Choroid plexus epithelial cell (primary cell): ENCODE measurements at regions not wholly inside any gene's neighbourhood (a gene's known extent, or its start where the extent isn't known, plus 50 kb on each side); places are given as distances from the start of the nearest gene placed in this dataset.

Source experiments
- DNase-seq: peaks from one replicate; pipeline ENCODE4 v3.0.0-alpha.2; 2010; ENCODE audit warnings: low read depth
- H3K4me3 ChIP-seq: 2 replicates; pipeline ENCODE4 v1.5.1; 2011; ENCODE audit warnings: low read depth, mild to moderate bottlenecking, control low read depth, low read length, moderate library complexity
- CTCF ChIP-seq: conservative IDR thresholded peaks from 2 replicates; pipeline ENCODE4 v1.5.1; 2011; ENCODE audit warnings: low read depth, mild to moderate bottlenecking, control low read depth, inconsistent platforms, low read length, moderate library complexity

DNA sequence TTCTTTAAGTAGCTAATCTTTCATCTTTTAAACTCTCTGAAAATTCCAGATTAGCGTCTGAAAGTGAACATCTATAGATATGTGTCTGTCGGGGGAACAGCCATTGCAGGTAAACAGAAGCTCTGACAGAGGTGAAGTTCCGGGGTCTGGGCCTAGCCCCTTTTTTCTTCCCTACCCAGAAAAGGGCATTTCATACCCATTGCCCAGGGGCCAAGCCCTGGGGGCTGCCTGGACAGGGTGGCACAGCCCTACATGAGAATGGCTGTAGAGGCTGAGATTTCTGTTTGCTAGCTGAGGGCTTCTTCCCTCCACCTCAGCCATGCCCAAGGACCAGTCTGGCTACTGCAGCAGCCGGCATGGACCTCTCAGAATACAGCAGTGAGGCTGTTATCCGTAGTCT lies 327.0 kb upstream of the PLET1 start:
- no peak overlapping the region for H3K4me3 ChIP-seq
- DNase-seq = no peak
- no peak for TF ChIP-seq CTCF

GRCh38 chr11:112588252-112588694 lies 327.6 kb upstream of the PLET1 start:
- TF ChIP-seq CTCF = peak; percentile 84
- peak; percentile 94 for DNase-seq
- H3K4me3 ChIP-seq = no peak overlapping the region

GRCh38 chr11:112589155-112589554 lies 328.5 kb upstream of the PLET1 start:
- no peak for TF ChIP-seq CTCF
- H3K4me3 ChIP-seq = no peak overlapping the region
- DNase-seq = no peak

DNA sequence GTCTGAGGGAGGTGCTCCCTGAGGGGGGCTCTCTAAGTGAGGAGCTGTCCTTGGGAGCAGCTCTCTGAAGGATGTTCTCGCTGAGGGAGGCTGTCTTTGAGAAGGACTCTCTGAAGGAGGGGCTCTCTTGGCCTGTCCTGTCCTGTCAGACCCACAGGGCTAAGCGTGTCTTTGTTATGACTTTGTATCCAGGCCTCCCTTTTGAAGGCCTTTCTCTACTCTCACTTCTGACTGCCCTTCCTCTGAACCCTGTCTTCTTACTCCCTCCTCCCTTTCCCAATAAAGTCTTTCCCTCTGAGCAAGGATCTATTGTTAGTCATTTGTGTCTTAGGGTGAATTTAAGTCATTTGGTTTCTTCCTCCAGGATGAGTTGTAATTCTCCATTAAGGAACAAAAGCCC lies 330.1 kb upstream of the PLET1 start:
- TF ChIP-seq CTCF = no peak
- H3K4me3 ChIP-seq = no peak overlapping the region
- DNase-seq = no peak

- DNase-seq = no peak
- no peak overlapping the region for H3K4me3 ChIP-seq
- TF ChIP-seq CTCF = no peak
Measured at GRCh38 chr11:112593440-112593839, 332.8 kb upstream of the PLET1 start.

GRCh38 chr11:112596324-112596723 lies 335.7 kb upstream of the PLET1 start:
- DNase-seq = no peak
- TF ChIP-seq CTCF = no peak

DNA sequence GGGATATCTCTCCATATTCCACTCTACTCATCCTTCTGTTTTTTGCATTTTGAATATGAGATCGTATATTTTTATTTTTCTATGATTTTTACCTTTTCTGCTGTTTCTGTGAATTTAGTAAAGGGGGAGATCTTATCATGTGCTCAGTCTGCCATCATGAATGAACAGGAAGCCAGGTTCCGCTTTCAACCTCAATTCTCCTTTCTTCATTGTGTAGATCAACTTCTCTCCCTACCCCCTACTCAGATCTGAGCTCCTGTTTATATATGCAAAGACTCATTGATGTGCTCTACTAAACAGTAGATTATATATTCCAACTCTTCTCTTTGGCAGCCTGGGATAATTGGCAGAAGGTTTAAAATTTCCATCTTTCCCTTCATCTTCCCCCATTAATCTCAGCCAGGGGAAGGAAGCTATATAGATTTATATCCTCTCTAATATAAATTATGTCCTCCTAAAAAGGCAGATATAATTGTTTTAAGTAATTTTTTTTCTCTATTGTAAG lies 336.7 kb upstream of the PLET1 start:
- no peak for TF ChIP-seq CTCF
- H3K4me3 ChIP-seq = no peak overlapping the region
- DNase-seq = no peak

More at GRCh38 chr11:112596324-112596723, 335.7 kb upstream of the PLET1 start:
- H3K4me3 ChIP-seq = no peak overlapping the region
